A673 (cell line): ENCODE measurements at regions not wholly inside any gene's neighbourhood (a gene's known extent, or its start where the extent isn't known, plus 50 kb on each side); places are given as distances from the start of the nearest gene placed in this dataset.

Experiments used
- EZH2 ChIP-seq: fragments of 200-600 bp; sonication (generic); IDR thresholded peaks from 2 replicates; pipeline ENCODE4 v1.6.1; 2017; ENCODE audit warnings: borderline replicate concordance, low read depth, mild to moderate bottlenecking, mixed read lengths, antibody characterized with exemption, low read length; ENCODE audit not compliant: poor library complexity, severe bottlenecking
- TF ChIP-seq, protein P1 (sequence below): fragments of 300-800, 200-600 bp; sonication (generic); conservative IDR thresholded peaks from 2 replicates; pipeline ENCODE4 v1.5.1; 2017; ENCODE audit warnings: low read depth, mild to moderate bottlenecking, antibody characterized with exemption, low read length, moderate library complexity, mixed read lengths

DNA sequence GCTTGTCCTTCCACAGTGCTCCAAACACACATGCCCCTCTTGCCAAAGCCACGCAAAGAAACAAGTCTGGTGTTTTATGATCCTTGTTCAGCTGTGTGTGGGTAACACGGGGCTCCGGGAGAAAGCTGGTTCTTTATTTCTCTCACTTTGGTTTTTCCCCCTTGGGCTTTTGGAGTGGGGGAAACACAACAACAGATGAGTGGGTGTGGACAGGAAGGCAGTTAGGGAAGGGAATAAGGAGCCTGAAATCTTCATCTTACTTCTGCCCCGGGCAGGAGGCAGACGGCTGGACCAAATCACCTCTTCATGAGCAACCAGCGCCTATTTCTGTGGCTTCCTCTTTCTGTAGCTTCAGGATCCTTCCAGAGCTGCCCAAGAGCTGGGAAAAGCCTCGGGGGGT is 218.5 kb downstream of the PHETA1 start:
- TF ChIP-seq EZH2: no peak
- TF ChIP-seq, protein P1, sequence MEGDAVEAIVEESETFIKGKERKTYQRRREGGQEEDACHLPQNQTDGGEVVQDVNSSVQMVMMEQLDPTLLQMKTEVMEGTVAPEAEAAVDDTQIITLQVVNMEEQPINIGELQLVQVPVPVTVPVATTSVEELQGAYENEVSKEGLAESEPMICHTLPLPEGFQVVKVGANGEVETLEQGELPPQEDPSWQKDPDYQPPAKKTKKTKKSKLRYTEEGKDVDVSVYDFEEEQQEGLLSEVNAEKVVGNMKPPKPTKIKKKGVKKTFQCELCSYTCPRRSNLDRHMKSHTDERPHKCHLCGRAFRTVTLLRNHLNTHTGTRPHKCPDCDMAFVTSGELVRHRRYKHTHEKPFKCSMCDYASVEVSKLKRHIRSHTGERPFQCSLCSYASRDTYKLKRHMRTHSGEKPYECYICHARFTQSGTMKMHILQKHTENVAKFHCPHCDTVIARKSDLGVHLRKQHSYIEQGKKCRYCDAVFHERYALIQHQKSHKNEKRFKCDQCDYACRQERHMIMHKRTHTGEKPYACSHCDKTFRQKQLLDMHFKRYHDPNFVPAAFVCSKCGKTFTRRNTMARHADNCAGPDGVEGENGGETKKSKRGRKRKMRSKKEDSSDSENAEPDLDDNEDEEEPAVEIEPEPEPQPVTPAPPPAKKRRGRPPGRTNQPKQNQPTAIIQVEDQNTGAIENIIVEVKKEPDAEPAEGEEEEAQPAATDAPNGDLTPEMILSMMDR: no peak
